ENCODE measurements at regions not wholly inside any gene's neighbourhood (a gene's known extent, or its start where the extent isn't known, plus 50 kb on each side); places are given as distances from the start of the nearest gene placed in this dataset.

- peak; percentile 70 for ATAC-seq
- 43 to 63% methylated on average over 3 to 4 of the region's 4 CpGs for WGBS, 2 donors (ENCODE audit: low coverage in 1 of 2)
These were observed 59.6 kb upstream of the C1GALT1 start for GRCh38 chr7:7122701-7123281.

GRCh38 chr7:7125963-7126362 lies 56.4 kb upstream of the C1GALT1 start:
- no peak for ATAC-seq
- Histone ChIP-seq H3K27me3 (no peaks in the 10 kb centered on the region), H3K4me1 (no peaks in the 10 kb centered on the region), H3K9me3 (no peaks in the 10 kb centered on the region), H3K36me3 (no peaks in the 10 kb centered on the region), H3K27ac (no peak overlapping the region), H3K4me3 (no peak overlapping the region)
- TF ChIP-seq POLR2A (IDR thresholded peaks at IDR 0.05) (no peak), CTCF (IDR thresholded peaks at IDR 0.05) (no peak), EP300 (IDR thresholded peaks at IDR 0.05) (no peak), POLR2AphosphoS5 (IDR thresholded peaks at IDR 0.05) (no peak)
- WGBS, 2 donors (ENCODE audit: low coverage in 1 of 2), result 75 to 79% methylated on average over 2 of the region's 2 CpGs

More at GRCh38 chr7:7122701-7123281, 59.6 kb upstream of the C1GALT1 start:
- Histone ChIP-seq H3K4me1 (no peaks in the 10 kb centered on the region), H3K36me3 (no peaks in the 10 kb centered on the region), H3K27ac (no peak overlapping the region), H3K4me3 (no peak overlapping the region), H3K9me3 (no peaks in the 10 kb centered on the region), H3K27me3 (no peaks in the 10 kb centered on the region)
- TF ChIP-seq POLR2A (IDR thresholded peaks at IDR 0.05) (no peak), CTCF (IDR thresholded peaks at IDR 0.05) (no peak), POLR2AphosphoS5 (IDR thresholded peaks at IDR 0.05) (no peak), EP300 (IDR thresholded peaks at IDR 0.05) (no peak)

DNA sequence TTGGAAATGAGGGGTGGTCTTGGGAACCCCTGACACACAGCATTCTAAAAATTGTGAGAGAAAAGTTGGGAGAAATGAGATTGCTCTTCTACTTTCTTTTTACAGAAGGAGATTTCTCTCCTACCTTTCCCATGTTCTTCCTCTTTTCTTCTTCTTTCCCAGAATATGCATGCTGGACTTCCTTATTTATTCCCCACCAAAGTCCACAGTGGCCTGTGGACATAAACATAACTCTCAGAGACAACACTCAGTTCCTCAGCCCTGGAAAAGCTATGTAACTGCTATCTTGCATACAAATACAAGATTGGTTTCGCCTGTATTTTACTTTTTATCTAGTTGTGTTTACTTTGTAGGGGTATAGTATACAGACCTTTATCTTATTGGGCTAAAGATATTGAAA lies 54.6 kb upstream of the C1GALT1 start:
- no peak for TF ChIP-seq CTCF (IDR thresholded peaks at IDR 0.05)
- TF ChIP-seq POLR2AphosphoS5 (IDR thresholded peaks at IDR 0.05), result no peak
- no peak for TF ChIP-seq EP300 (IDR thresholded peaks at IDR 0.05)
- TF ChIP-seq POLR2A (IDR thresholded peaks at IDR 0.05), result no peak
- no peak for ATAC-seq
- no peak overlapping the region for H3K27ac ChIP-seq

DNA sequence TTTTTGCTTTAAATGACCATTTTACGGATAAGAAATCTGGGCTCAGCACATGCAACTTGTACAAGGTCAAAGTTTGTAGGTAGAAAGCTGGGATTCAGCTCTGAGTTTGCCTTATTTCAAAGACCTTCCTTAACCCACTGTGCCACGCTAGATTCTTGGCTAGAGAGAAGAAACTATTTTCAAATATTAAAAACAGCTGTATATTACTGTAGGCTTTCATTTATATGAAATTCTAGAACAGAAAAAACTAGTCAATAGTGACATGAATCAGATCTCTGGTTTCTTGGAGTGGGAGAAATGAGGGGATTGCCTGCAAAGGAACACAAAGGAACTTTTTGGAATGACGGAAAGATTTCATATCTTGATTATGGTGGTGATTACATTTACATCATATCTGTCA lies 53.0 kb upstream of the C1GALT1 start:
- Histone ChIP-seq H3K27ac (no peak overlapping the region), H3K4me3 (no peak overlapping the region), H3K4me1 (no peaks in the 10 kb centered on the region), H3K27me3 (no peaks in the 10 kb centered on the region), H3K36me3 (no peaks in the 10 kb centered on the region), H3K9me3 (no peaks in the 10 kb centered on the region)
- 73 to 82% methylated on average over 3 of the region's 3 CpGs for WGBS, 2 donors (ENCODE audit: low coverage in 1 of 2)
- ATAC-seq, result no peak
- no peak for TF ChIP-seq POLR2A (IDR thresholded peaks at IDR 0.05)
- no peak for TF ChIP-seq CTCF (IDR thresholded peaks at IDR 0.05)
- TF ChIP-seq EP300 (IDR thresholded peaks at IDR 0.05), result no peak
- no peak for TF ChIP-seq POLR2AphosphoS5 (IDR thresholded peaks at IDR 0.05)

More for the DNA sequence above, 54.6 kb upstream of the C1GALT1 start:
- no peaks in the 10 kb centered on the region for H3K27me3 ChIP-seq
- no peak overlapping the region for H3K4me3 ChIP-seq
- WGBS, 2 donors (ENCODE audit: low coverage in 1 of 2), result 70 to 71% methylated on average over 1 of the region's 1 CpG
- H3K4me1 ChIP-seq, result no peaks in the 10 kb centered on the region
- H3K36me3 ChIP-seq, result no peaks in the 10 kb centered on the region
- H3K9me3 ChIP-seq, result no peaks in the 10 kb centered on the region

GRCh38 chr7:7131273-7131672 lies 51.1 kb upstream of the C1GALT1 start:
- no peaks in the 10 kb centered on the region for H3K27me3 ChIP-seq
- H3K36me3 ChIP-seq, result no peaks in the 10 kb centered on the region
- no peak overlapping the region for H3K27ac ChIP-seq
- no peak for ATAC-seq
- H3K9me3 ChIP-seq, result no peaks in the 10 kb centered on the region
- H3K4me3 ChIP-seq, result no peak overlapping the region
- no peaks in the 10 kb centered on the region for H3K4me1 ChIP-seq
- WGBS, 2 donors (ENCODE audit: low coverage in 1 of 2), result 73% methylated on average over 1 of the region's 1 CpG; no CpG with 5 or more reads in 1 of the 2 donors
- no peak for TF ChIP-seq POLR2AphosphoS5 (IDR thresholded peaks at IDR 0.05)
- TF ChIP-seq CTCF (IDR thresholded peaks at IDR 0.05), result no peak

All from gastroesophageal sphincter (tissue), 4 donors.